ENCODE measurements at regions not wholly inside any gene's neighbourhood (a gene's known extent, or its start where the extent isn't known, plus 50 kb on each side); places are given as distances from the start of the nearest gene placed in this dataset.

GRCh38 chr11:135036488-135037297 is 624.7 kb upstream of the B3GAT1 start:
- no peak overlapping the region for H3K4me2 ChIP-seq (ENCODE audit: low read length)
- no peaks in the 10 kb centered on the region for H3K36me3 ChIP-seq (replicated peaks; ENCODE audit: low read depth, low read length)

GRCh38 chr11:135035282-135035681 is 623.2 kb upstream of the B3GAT1 start:
- Histone ChIP-seq H3K27me3 (ENCODE audit: low read depth, low read length) (no peaks in the 10 kb centered on the region), H3K4me3 (ENCODE audit: low read length) (no peak overlapping the region), H3K4me1 (ENCODE audit: low read length) (no peaks in the 10 kb centered on the region), H3K79me2 (ENCODE audit: low read length) (no peaks in the 10 kb centered on the region), H3K27ac (ENCODE audit: low read length) (no peak overlapping the region), H3K9ac (ENCODE audit: low read length) (no peak overlapping the region), H4K20me1 (ENCODE audit: insufficient read depth, low read length) (no peaks in the 10 kb centered on the region), H2AFZ (ENCODE audit: low read depth, low read length) (no peak overlapping the region), H3K9me3 (ENCODE audit: insufficient read depth, low read length) (no peaks in the 10 kb centered on the region), H3K36me3 (replicated peaks; ENCODE audit: low read depth, low read length) (no peaks in the 10 kb centered on the region), H3K4me2 (ENCODE audit: low read length) (no peak overlapping the region)
- no peak for TF ChIP-seq EZH2phosphoT487 (IDR thresholded peaks at IDR 0.05; ENCODE audit: low read depth)
- TF ChIP-seq CTCF (IDR thresholded peaks at IDR 0.05; ENCODE audit: low read depth, low read length) = no peak

More at GRCh38 chr11:135036488-135037297, 624.7 kb upstream of the B3GAT1 start:
- no peaks in the 10 kb centered on the region for H3K4me1 ChIP-seq (ENCODE audit: low read length)
- no peaks in the 10 kb centered on the region for H3K27me3 ChIP-seq (ENCODE audit: low read depth, low read length)
- no peak overlapping the region for H3K9ac ChIP-seq (ENCODE audit: low read length)
- H3K9me3 ChIP-seq (ENCODE audit: insufficient read depth, low read length) = no peaks in the 10 kb centered on the region
- H3K79me2 ChIP-seq (ENCODE audit: low read length) = no peaks in the 10 kb centered on the region
- TF ChIP-seq EZH2phosphoT487 (IDR thresholded peaks at IDR 0.05; ENCODE audit: low read depth) = no peak
- no peak for TF ChIP-seq CTCF (IDR thresholded peaks at IDR 0.05; ENCODE audit: low read depth, low read length)
- no peak overlapping the region for H2AFZ ChIP-seq (ENCODE audit: low read depth, low read length)
- no peak overlapping the region for H3K4me3 ChIP-seq (ENCODE audit: low read length)
- no peak overlapping the region for H3K27ac ChIP-seq (ENCODE audit: low read length)
- H4K20me1 ChIP-seq (ENCODE audit: insufficient read depth, low read length) = no peaks in the 10 kb centered on the region

GRCh38 chr11:135033540-135033939 is 621.5 kb upstream of the B3GAT1 start:
- Histone ChIP-seq H3K4me2 (ENCODE audit: low read length) (no peak overlapping the region), H3K9ac (ENCODE audit: low read length) (no peak overlapping the region), H3K4me1 (ENCODE audit: low read length) (no peaks in the 10 kb centered on the region), H3K27me3 (ENCODE audit: low read depth, low read length) (no peaks in the 10 kb centered on the region), H4K20me1 (ENCODE audit: insufficient read depth, low read length) (no peaks in the 10 kb centered on the region), H3K4me3 (ENCODE audit: low read length) (no peak overlapping the region), H3K9me3 (ENCODE audit: insufficient read depth, low read length) (no peaks in the 10 kb centered on the region), H2AFZ (ENCODE audit: low read depth, low read length) (no peak overlapping the region), H3K27ac (ENCODE audit: low read length) (no peak overlapping the region), H3K36me3 (replicated peaks; ENCODE audit: low read depth, low read length) (no peaks in the 10 kb centered on the region), H3K79me2 (ENCODE audit: low read length) (no peaks in the 10 kb centered on the region)
- TF ChIP-seq CTCF (IDR thresholded peaks at IDR 0.05; ENCODE audit: low read depth, low read length) (no peak), EZH2phosphoT487 (IDR thresholded peaks at IDR 0.05; ENCODE audit: low read depth) (no peak)

- Histone ChIP-seq H3K27ac (ENCODE audit: low read length) (no peak overlapping the region), H4K20me1 (ENCODE audit: insufficient read depth, low read length) (no peaks in the 10 kb centered on the region), H3K4me3 (ENCODE audit: low read length) (no peak overlapping the region), H3K9me3 (ENCODE audit: insufficient read depth, low read length) (no peaks in the 10 kb centered on the region), H3K36me3 (replicated peaks; ENCODE audit: low read depth, low read length) (no peaks in the 10 kb centered on the region), H3K9ac (ENCODE audit: low read length) (no peak overlapping the region), H3K4me2 (ENCODE audit: low read length) (no peak overlapping the region), H3K27me3 (ENCODE audit: low read depth, low read length) (no peaks in the 10 kb centered on the region), H3K79me2 (ENCODE audit: low read length) (no peaks in the 10 kb centered on the region), H3K4me1 (ENCODE audit: low read length) (no peaks in the 10 kb centered on the region), H2AFZ (ENCODE audit: low read depth, low read length) (no peak overlapping the region)
- TF ChIP-seq CTCF (IDR thresholded peaks at IDR 0.05; ENCODE audit: low read depth, low read length) (no peak), EZH2phosphoT487 (IDR thresholded peaks at IDR 0.05; ENCODE audit: low read depth) (no peak)
Measured at GRCh38 chr11:135031205-135031989, 619.4 kb upstream of the B3GAT1 start.
